MCF 10A (cell line): ENCODE measurements at regions not wholly inside any gene's neighbourhood (a gene's known extent, or its start where the extent isn't known, plus 50 kb on each side); places are given as distances from the start of the nearest gene placed in this dataset.

Experiments
- BruUV-seq: library from RNA; stranded (reverse); fragments of 400-500 nt; replicated peaks from 2 replicates; lab custom pipeline; 2021; lab: Mats Ljungman, UMichigan
- CTCF ChIA-PET: fragments of 300-600 bp; sonication (Branson Sonifier 250); formaldehyde crosslinking; extraction: SDS; loops from one replicate; lab custom pipeline; 2021; ENCODE audit warnings: antibody characterized with exemption, inconsistent platforms; lab: Yijun Ruan, JAX
- POLR2A ChIA-PET: fragments of 300-600, 350-650 bp; sonication (Branson Sonifier 250); formaldehyde crosslinking; extraction: SDS; loops from one replicate; lab custom pipeline; 2020; ENCODE audit warnings: antibody characterized with exemption, inconsistent platforms; lab: Yijun Ruan, JAX
- DNase-seq: peaks from one replicate; pipeline ENCODE4 v3.0.0-alpha.2; 2018; ENCODE audit not compliant: unreplicated experiment
- H3K27ac Mint-ChIP-seq: one replicate; pipeline ENCODE4 v1.8.0; 2022; ENCODE audit warnings: mild to moderate bottlenecking, low read depth, mixed read lengths; ENCODE audit not compliant: unreplicated experiment
- H3K27me3 Mint-ChIP-seq: one replicate; pipeline ENCODE4 v1.8.0; 2022; ENCODE audit warnings: mixed read lengths; ENCODE audit not compliant: insufficient read depth, unreplicated experiment
- H3K36me3 Mint-ChIP-seq: one replicate; pipeline ENCODE4 v1.8.0; 2022; ENCODE audit warnings: mild to moderate bottlenecking, moderate library complexity, mixed read lengths; ENCODE audit not compliant: insufficient read depth, unreplicated experiment
- H3K4me1 Mint-ChIP-seq: one replicate; pipeline ENCODE4 v1.8.0; 2022; ENCODE audit warnings: mixed read lengths; ENCODE audit not compliant: insufficient read depth, unreplicated experiment
- H3K4me3 Mint-ChIP-seq: one replicate; pipeline ENCODE4 v1.8.0; 2022; ENCODE audit warnings: mild to moderate bottlenecking, moderate library complexity, mixed read lengths; ENCODE audit not compliant: unreplicated experiment
- H3K9me3 Mint-ChIP-seq: one replicate; pipeline ENCODE4 v1.8.0; 2022; ENCODE audit warnings: mixed read lengths; ENCODE audit not compliant: unreplicated experiment
- CTCF ChIP-seq: fragments of 200-600 bp; IDR thresholded peaks from one replicate; pipeline ENCODE4 v1.8.0; 2022; ENCODE audit warnings: antibody characterized with exemption, mild to moderate bottlenecking; ENCODE audit not compliant: unreplicated experiment
- intact Hi-C: fragments of 100-400 bp; cut with micrococcal nuclease; formaldehyde crosslinking; loops from 2 replicates; pipeline ENCODE4 v1.14.1; 2022

- Mint-ChIP-seq H3K27ac (no peak overlapping the region), H3K4me1 (no peaks in the 10 kb centered on the region), H3K27me3 (no peaks in the 10 kb centered on the region), H3K36me3 (no peaks in the 10 kb centered on the region), H3K9me3 (no peaks in the 10 kb centered on the region), H3K4me3 (no peak overlapping the region)
- CTCF ChIA-PET, result interaction anchor here (0.7 kb wide), 1 partner anchor 306 kb away, joined by 3 read pairs; no protein-coding TSS in a partner anchor
- no peak for TF ChIP-seq CTCF
- no peak for DNase-seq
- BruUV-seq, result no TSS peak
- POLR2A ChIA-PET, result no interaction called here
- intact Hi-C loops, result no loop called here
These were observed 2023.0 kb upstream of the CDH9 start for GRCh38 chr5:29061381-29061780.

- ChIA-PET CTCF (no interaction called here), POLR2A (interaction anchor here (0.6 kb wide), 1 partner anchor 805 kb away, joined by 4 read pairs; no protein-coding TSS in a partner anchor)
- H3K4me1 Mint-ChIP-seq, result no peaks in the 10 kb centered on the region
- peak; percentile 27 for DNase-seq
- no peak overlapping the region for H3K27ac Mint-ChIP-seq
- BruUV-seq, result no TSS peak
- H3K4me3 Mint-ChIP-seq, result no peak overlapping the region
- H3K27me3 Mint-ChIP-seq, result no peaks in the 10 kb centered on the region
- H3K36me3 Mint-ChIP-seq, result no peaks in the 10 kb centered on the region
- no peaks in the 10 kb centered on the region for H3K9me3 Mint-ChIP-seq
- no peak for TF ChIP-seq CTCF
- intact Hi-C loops, result no loop called here
These were observed 2016.3 kb upstream of the CDH9 start for GRCh38 chr5:29054694-29055093.

GRCh38 chr5:29054282-29054681 is 2015.9 kb upstream of the CDH9 start:
- Mint-ChIP-seq H3K36me3 (no peaks in the 10 kb centered on the region), H3K9me3 (no peaks in the 10 kb centered on the region), H3K4me1 (no peaks in the 10 kb centered on the region), H3K4me3 (no peak overlapping the region), H3K27ac (no peak overlapping the region), H3K27me3 (no peaks in the 10 kb centered on the region)
- TF ChIP-seq CTCF, result no peak
- no peak for DNase-seq
- intact Hi-C loops, result no loop called here
- ChIA-PET CTCF (no interaction called here), POLR2A (interaction anchor here (0.6 kb wide), 1 partner anchor 805 kb away, joined by 4 read pairs; no protein-coding TSS in a partner anchor)
- BruUV-seq, result no TSS peak

GRCh38 chr5:29051509-29051908 is 2013.1 kb upstream of the CDH9 start:
- POLR2A ChIA-PET, result no interaction called here
- no peaks in the 10 kb centered on the region for H3K36me3 Mint-ChIP-seq
- no peaks in the 10 kb centered on the region for H3K4me1 Mint-ChIP-seq
- CTCF ChIA-PET, result interaction anchor here (0.6 kb wide), 2 partner anchors 517 to 551 kb away, joined by 3 read pairs; no protein-coding TSS in a partner anchor
- intact Hi-C loops, result no loop called here
- no peak overlapping the region for H3K4me3 Mint-ChIP-seq
- no peaks in the 10 kb centered on the region for H3K27me3 Mint-ChIP-seq
- no peak for TF ChIP-seq CTCF
- no TSS peak for BruUV-seq
- H3K27ac Mint-ChIP-seq, result no peak overlapping the region
- DNase-seq, result no peak
- H3K9me3 Mint-ChIP-seq, result no peaks in the 10 kb centered on the region
